ENCODE measurements at regions not wholly inside any gene's neighbourhood (a gene's known extent, or its start where the extent isn't known, plus 50 kb on each side); places are given as distances from the start of the nearest gene placed in this dataset.
"Not testable (repeated sequence)": the region's sequence is repeated elsewhere in the genome, so short reads cannot be mapped to it uniquely, and the experiment has no call there.

GRCh38 chr13:52931131-52931530 lies 82.7 kb upstream of the PCDH8 start:
- no peak for DNase-seq (ENCODE audit: low read depth in 2 of 2)

DNA sequence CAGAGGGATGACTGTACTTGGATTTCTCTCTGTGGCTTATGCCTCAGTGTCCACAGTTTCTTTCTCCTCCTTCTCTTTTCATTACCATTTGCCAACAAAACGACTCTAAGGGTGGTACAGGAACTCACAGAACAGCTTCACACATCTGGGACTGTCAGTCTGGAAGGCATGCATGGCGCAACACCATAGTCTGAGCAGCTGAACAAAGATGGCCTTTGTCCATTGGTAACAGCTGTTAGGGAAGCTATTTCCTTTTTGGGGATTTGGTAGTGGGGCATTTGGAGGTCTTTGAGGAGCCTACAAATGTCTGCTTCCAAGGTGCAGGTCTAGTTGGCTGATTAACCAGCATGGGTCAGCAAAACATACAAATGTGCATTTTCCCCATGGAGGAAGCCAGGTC lies 81.4 kb upstream of the PCDH8 start:
- DNase-seq (ENCODE audit: low read depth in 2 of 2), result no peak

GRCh38 chr13:52926971-52927370 lies 78.5 kb upstream of the PCDH8 start:
- DNase-seq (ENCODE audit: low read depth in 2 of 2), result no peak

DNA sequence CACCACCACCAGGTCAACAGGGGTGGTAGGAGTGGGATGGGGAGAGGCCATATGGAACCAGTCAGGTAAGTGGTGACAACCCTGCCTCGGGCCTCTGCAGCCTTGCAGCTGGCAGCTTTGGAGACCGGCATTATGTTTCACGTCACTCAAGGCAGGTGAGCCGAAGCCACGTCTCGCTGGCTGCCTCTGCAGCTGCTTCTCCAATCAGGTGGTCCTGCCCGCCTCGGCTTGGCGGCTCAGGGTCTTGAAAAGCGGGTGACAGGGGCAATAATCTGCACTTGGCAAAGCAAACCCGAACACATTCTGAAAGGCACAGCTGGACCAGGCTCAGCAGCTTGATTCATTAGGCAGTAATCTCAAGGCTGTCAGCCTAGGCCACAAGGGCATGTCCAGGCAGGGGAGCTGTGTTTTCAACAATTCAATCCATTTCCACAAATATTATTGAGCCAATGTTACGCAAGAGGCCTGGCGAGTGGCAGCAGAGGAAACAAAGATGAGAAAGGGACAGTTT lies 77.4 kb upstream of the PCDH8 start:
- no peak for DNase-seq (ENCODE audit: low read depth in 2 of 2)

DNA sequence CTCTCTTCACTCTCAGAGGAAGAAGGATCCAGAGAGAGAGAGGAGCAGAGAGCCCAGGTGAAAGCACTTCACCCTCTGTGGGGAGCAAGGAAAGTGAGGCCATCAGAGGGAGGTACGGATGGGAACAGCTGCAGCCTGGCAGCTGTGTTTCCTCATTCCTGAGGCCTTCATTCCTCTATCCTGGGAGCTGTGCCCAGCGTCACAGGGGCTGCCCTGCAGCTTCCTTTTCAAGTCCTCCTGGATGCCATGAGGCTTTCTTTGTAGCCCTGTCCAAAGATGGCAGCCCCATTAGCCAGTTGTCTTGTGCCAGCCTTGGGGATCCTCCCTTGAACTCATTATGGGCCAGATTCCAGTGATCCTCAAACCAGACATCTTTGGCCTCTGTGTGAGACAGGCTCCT lies 76.8 kb upstream of the PCDH8 start:
- no peak for DNase-seq (ENCODE audit: low read depth in 2 of 2)

- DNase-seq (ENCODE audit: low read depth in 2 of 2), result no peak
Measured at GRCh38 chr13:52924289-52925148, 76.1 kb upstream of the PCDH8 start.

- no peak for DNase-seq (ENCODE audit: low read depth in 2 of 2)
Measured at GRCh38 chr13:52922961-52923360, 74.5 kb upstream of the PCDH8 start.

DNA sequence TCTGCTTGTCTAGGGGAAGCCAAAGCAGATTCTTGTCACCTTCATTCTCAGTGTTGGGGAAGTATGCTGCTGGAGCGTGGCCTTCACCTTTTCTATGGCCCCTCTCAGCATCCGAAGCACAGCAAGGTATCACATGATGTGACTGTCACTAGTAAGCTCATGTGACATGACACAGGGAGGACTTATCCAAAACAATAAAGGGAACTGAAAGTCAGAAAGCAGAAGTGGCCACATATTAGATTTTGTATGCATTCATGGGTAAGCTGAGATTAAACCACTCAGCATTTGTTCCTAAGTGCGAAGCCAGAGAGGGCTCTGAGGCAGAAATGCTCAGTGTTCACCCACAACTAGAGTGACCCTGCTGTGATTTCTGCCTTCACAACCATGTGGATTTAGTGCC lies 72.8 kb upstream of the PCDH8 start:
- DNase-seq (ENCODE audit: low read depth in 2 of 2), result no peak

GRCh38 chr13:52916486-52916990 lies 68.1 kb upstream of the PCDH8 start:
- no peak for DNase-seq (ENCODE audit: low read depth in 2 of 2)

GRCh38 chr13:52911340-52911739 lies 62.9 kb upstream of the PCDH8 start:
- no peak for DNase-seq (ENCODE audit: low read depth in 2 of 2)

- not testable (repeated sequence) for DNase-seq (ENCODE audit: low read depth in 2 of 2)
Measured at GRCh38 chr13:52910318-52910717, 61.9 kb upstream of the PCDH8 start.

DNA sequence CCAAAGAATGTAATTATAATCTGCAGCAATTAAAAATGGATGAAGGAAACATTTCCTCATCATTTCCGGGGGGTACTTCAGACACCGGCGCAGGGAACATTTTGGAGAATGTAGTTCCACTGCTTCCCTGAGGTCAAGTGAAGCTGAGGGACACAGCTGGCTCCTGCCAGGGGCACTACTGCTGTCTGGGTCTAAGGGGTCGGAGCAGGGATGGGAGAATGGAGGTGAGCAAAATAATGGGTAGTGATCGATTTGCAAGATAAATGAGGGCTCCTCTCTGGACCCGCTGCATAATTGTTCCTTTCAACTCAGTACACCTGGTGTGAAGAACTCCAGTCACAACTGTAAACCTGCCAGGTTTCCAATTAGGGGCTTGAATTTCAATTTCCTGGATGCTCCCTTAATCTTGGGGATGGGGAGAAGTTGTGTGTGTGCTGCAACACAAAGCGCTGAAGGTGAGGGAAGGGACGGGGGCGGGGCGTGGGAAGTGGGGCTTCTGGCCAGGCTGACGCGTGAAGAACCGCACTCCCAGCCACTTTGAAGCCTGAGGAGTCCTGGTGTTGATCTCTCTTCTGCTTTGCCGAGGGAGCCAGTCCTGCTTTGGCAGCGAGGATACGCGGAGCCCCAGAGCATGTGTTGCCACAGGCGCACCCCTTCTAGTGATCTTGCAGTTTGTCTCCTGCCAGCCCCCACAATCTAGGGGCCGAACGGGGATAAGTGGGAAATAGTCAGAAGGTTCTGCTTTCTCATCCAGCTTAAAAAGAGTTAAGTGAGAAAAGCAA lies 57.9 kb upstream of the PCDH8 start:
- DNase-seq (ENCODE audit: low read depth in 2 of 2), result no peak

- DNase-seq (ENCODE audit: low read depth in 2 of 2), result no peak
Measured at GRCh38 chr13:52905701-52906100, 57.3 kb upstream of the PCDH8 start.

DNA sequence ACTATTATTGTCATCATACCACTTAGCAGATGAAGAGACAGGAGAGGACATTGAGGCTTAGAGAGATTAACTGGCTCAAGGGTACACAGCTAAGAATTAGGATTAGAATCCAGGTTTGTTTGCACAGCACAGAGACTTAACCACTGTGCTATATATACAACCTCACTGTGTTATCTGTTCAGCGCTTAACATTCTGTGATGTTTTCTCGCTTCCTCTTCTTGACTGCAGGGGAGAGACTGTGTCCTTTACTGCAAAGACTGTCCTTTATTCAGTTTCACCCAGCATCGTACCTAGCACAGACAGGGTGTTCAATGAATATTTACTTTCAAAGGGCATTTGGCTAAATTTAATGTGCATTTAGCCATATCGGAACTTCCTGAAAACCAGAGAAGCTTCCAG lies 54.9 kb upstream of the PCDH8 start:
- no peak for DNase-seq (ENCODE audit: low read depth in 2 of 2)

DNA sequence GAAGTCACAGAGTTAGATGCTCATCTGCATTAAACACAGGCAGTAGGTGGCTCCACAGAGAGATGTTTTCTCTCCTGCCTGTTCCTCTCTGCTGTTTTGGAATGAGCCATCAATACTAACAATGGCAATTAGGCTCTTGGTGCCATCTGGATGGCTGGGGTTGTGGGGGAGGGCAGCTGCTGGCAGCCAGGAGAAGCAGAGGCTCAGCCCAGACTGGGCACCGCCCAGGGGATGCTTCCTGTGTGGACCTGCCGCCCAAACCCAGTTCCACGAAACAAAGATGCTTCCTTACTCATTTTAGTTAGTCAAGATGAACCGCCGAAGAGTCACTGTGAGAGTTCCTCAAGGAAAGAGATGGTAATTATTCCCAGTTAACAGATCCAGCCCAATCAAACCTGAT lies 50.8 kb upstream of the PCDH8 start:
- no peak for DNase-seq (ENCODE audit: low read depth in 2 of 2)

Data from fibroblast of skin of left biceps (primary cell).